ENCODE measurements at regions not wholly inside any gene's neighbourhood (a gene's known extent, or its start where the extent isn't known, plus 50 kb on each side); places are given as distances from the start of the nearest gene placed in this dataset.

- Histone ChIP-seq H3K27ac (ENCODE audit: low read depth, low read length) (no peak overlapping the region), H3K4me3 (ENCODE audit: low read length in 3 of 3) (no peak overlapping the region), H3K9ac (ENCODE audit: low read depth in 1 of 3, low read length in 3 of 3) (no peak overlapping the region), H3K36me3 (ENCODE audit: control insufficient read depth in 3 of 3, insufficient read depth in 3 of 3, low read length in 3 of 3) (no peaks in the 10 kb centered on the region), H3K9me3 (ENCODE audit: control insufficient read depth in 3 of 3, low read length in 3 of 3) (no peaks in the 10 kb centered on the region), H3K4me1 (ENCODE audit: control insufficient read depth in 3 of 3, insufficient read depth in 3 of 3, low read length in 3 of 3) (peaks cover 0 to 3% (median 2%) of the 10 kb centered on the region in 3 donors), H3K27me3 (ENCODE audit: control insufficient read depth in 3 of 3, insufficient read depth in 3 of 3, low read length in 3 of 3) (no peaks in the 10 kb centered on the region)
Observed at GRCh38 chrY:19051021-19051420, 277.5 kb upstream of the HSFY2 start.

- Histone ChIP-seq H3K4me3 (ENCODE audit: low read length in 3 of 3) (no peak overlapping the region), H3K9me3 (ENCODE audit: control insufficient read depth in 3 of 3, low read length in 3 of 3) (no peaks in the 10 kb centered on the region), H3K27ac (ENCODE audit: low read depth, low read length) (no peak overlapping the region), H3K27me3 (ENCODE audit: control insufficient read depth in 3 of 3, insufficient read depth in 3 of 3, low read length in 3 of 3) (no peaks in the 10 kb centered on the region), H3K9ac (ENCODE audit: low read depth in 1 of 3, low read length in 3 of 3) (no peak overlapping the region), H3K36me3 (ENCODE audit: control insufficient read depth in 3 of 3, insufficient read depth in 3 of 3, low read length in 3 of 3) (no peaks in the 10 kb centered on the region), H3K4me1 (ENCODE audit: control insufficient read depth in 3 of 3, insufficient read depth in 3 of 3, low read length in 3 of 3) (no peaks in the 10 kb centered on the region)
Observed at GRCh38 chrY:19042984-19043442, 269.5 kb upstream of the HSFY2 start.

- Histone ChIP-seq H3K36me3 (ENCODE audit: control insufficient read depth in 3 of 3, insufficient read depth in 3 of 3, low read length in 3 of 3) (no peaks in the 10 kb centered on the region), H3K4me1 (ENCODE audit: control insufficient read depth in 3 of 3, insufficient read depth in 3 of 3, low read length in 3 of 3) (no peaks in the 10 kb centered on the region), H3K4me3 (ENCODE audit: low read length in 3 of 3) (no peak overlapping the region), H3K9ac (ENCODE audit: low read depth in 1 of 3, low read length in 3 of 3) (no peak overlapping the region), H3K27ac (ENCODE audit: low read depth, low read length) (no peak overlapping the region), H3K27me3 (ENCODE audit: control insufficient read depth in 3 of 3, insufficient read depth in 3 of 3, low read length in 3 of 3) (no peaks in the 10 kb centered on the region), H3K9me3 (ENCODE audit: control insufficient read depth in 3 of 3, low read length in 3 of 3) (no peaks in the 10 kb centered on the region)
Observed at GRCh38 chrY:19042306-19042958, 268.9 kb upstream of the HSFY2 start.

GRCh38 chrY:19026631-19027030 is 253.1 kb upstream of the HSFY2 start:
- Histone ChIP-seq H3K36me3 (ENCODE audit: control insufficient read depth in 3 of 3, insufficient read depth in 3 of 3, low read length in 3 of 3) (no peaks in the 10 kb centered on the region), H3K27ac (ENCODE audit: low read depth, low read length) (no peak overlapping the region), H3K4me3 (ENCODE audit: low read length in 3 of 3) (no peak overlapping the region), H3K9ac (ENCODE audit: low read depth in 1 of 3, low read length in 3 of 3) (no peak overlapping the region), H3K4me1 (ENCODE audit: control insufficient read depth in 3 of 3, insufficient read depth in 3 of 3, low read length in 3 of 3) (no peaks in the 10 kb centered on the region), H3K27me3 (ENCODE audit: control insufficient read depth in 3 of 3, insufficient read depth in 3 of 3, low read length in 3 of 3) (no peaks in the 10 kb centered on the region), H3K9me3 (ENCODE audit: control insufficient read depth in 3 of 3, low read length in 3 of 3) (no peaks in the 10 kb centered on the region)

- Histone ChIP-seq H3K9ac (ENCODE audit: low read depth in 1 of 3, low read length in 3 of 3) (no peak overlapping the region), H3K4me1 (ENCODE audit: control insufficient read depth in 3 of 3, insufficient read depth in 3 of 3, low read length in 3 of 3) (no peaks in the 10 kb centered on the region), H3K27me3 (ENCODE audit: control insufficient read depth in 3 of 3, insufficient read depth in 3 of 3, low read length in 3 of 3) (no peaks in the 10 kb centered on the region), H3K4me3 (ENCODE audit: low read length in 3 of 3) (no peak overlapping the region), H3K9me3 (ENCODE audit: control insufficient read depth in 3 of 3, low read length in 3 of 3) (no peaks in the 10 kb centered on the region), H3K36me3 (ENCODE audit: control insufficient read depth in 3 of 3, insufficient read depth in 3 of 3, low read length in 3 of 3) (no peaks in the 10 kb centered on the region), H3K27ac (ENCODE audit: low read depth, low read length) (no peak overlapping the region)
Observed at GRCh38 chrY:19023934-19024333, 250.4 kb upstream of the HSFY2 start.

- Histone ChIP-seq H3K4me3 (ENCODE audit: low read length in 3 of 3) (no peak overlapping the region), H3K27ac (ENCODE audit: low read depth, low read length) (no peak overlapping the region), H3K27me3 (ENCODE audit: control insufficient read depth in 3 of 3, insufficient read depth in 3 of 3, low read length in 3 of 3) (no peaks in the 10 kb centered on the region), H3K9ac (ENCODE audit: low read depth in 1 of 3, low read length in 3 of 3) (no peak overlapping the region), H3K4me1 (ENCODE audit: control insufficient read depth in 3 of 3, insufficient read depth in 3 of 3, low read length in 3 of 3) (no peaks in the 10 kb centered on the region), H3K36me3 (ENCODE audit: control insufficient read depth in 3 of 3, insufficient read depth in 3 of 3, low read length in 3 of 3) (no peaks in the 10 kb centered on the region), H3K9me3 (ENCODE audit: control insufficient read depth in 3 of 3, low read length in 3 of 3) (no peaks in the 10 kb centered on the region)
Observed at GRCh38 chrY:19020193-19020592, 246.7 kb upstream of the HSFY2 start.

GRCh38 chrY:19016990-19017389 is 243.5 kb upstream of the HSFY2 start:
- Histone ChIP-seq H3K4me3 (ENCODE audit: low read length in 3 of 3) (no peak overlapping the region), H3K4me1 (ENCODE audit: control insufficient read depth in 3 of 3, insufficient read depth in 3 of 3, low read length in 3 of 3) (no peaks in the 10 kb centered on the region), H3K9ac (ENCODE audit: low read depth in 1 of 3, low read length in 3 of 3) (no peak overlapping the region), H3K9me3 (ENCODE audit: control insufficient read depth in 3 of 3, low read length in 3 of 3) (no peaks in the 10 kb centered on the region), H3K36me3 (ENCODE audit: control insufficient read depth in 3 of 3, insufficient read depth in 3 of 3, low read length in 3 of 3) (no peaks in the 10 kb centered on the region), H3K27me3 (ENCODE audit: control insufficient read depth in 3 of 3, insufficient read depth in 3 of 3, low read length in 3 of 3) (no peaks in the 10 kb centered on the region), H3K27ac (ENCODE audit: low read depth, low read length) (no peak overlapping the region)

- Histone ChIP-seq H3K27ac (ENCODE audit: low read depth, low read length) (no peak overlapping the region), H3K4me1 (ENCODE audit: control insufficient read depth in 3 of 3, insufficient read depth in 3 of 3, low read length in 3 of 3) (no peaks in the 10 kb centered on the region), H3K27me3 (ENCODE audit: control insufficient read depth in 3 of 3, insufficient read depth in 3 of 3, low read length in 3 of 3) (no peaks in the 10 kb centered on the region), H3K9me3 (ENCODE audit: control insufficient read depth in 3 of 3, low read length in 3 of 3) (no peaks in the 10 kb centered on the region), H3K4me3 (ENCODE audit: low read length in 3 of 3) (no peak overlapping the region), H3K9ac (ENCODE audit: low read depth in 1 of 3, low read length in 3 of 3) (no peak overlapping the region), H3K36me3 (ENCODE audit: control insufficient read depth in 3 of 3, insufficient read depth in 3 of 3, low read length in 3 of 3) (no peaks in the 10 kb centered on the region)
Observed at GRCh38 chrY:19015854-19016253, 242.3 kb upstream of the HSFY2 start.

GRCh38 chrY:19015213-19015612 is 241.7 kb upstream of the HSFY2 start:
- H3K4me3 ChIP-seq (ENCODE audit: low read length in 3 of 3): no peak overlapping the region
- no peaks in the 10 kb centered on the region for H3K9me3 ChIP-seq (ENCODE audit: control insufficient read depth in 3 of 3, low read length in 3 of 3)
- H3K27me3 ChIP-seq (ENCODE audit: control insufficient read depth in 3 of 3, insufficient read depth in 3 of 3, low read length in 3 of 3): no peaks in the 10 kb centered on the region
- no peak overlapping the region for H3K9ac ChIP-seq (ENCODE audit: low read depth in 1 of 3, low read length in 3 of 3)
- H3K27ac ChIP-seq (ENCODE audit: low read depth, low read length): no peak overlapping the region
- no peaks in the 10 kb centered on the region for H3K4me1 ChIP-seq (ENCODE audit: control insufficient read depth in 3 of 3, insufficient read depth in 3 of 3, low read length in 3 of 3)
- no peaks in the 10 kb centered on the region for H3K36me3 ChIP-seq (ENCODE audit: control insufficient read depth in 3 of 3, insufficient read depth in 3 of 3, low read length in 3 of 3)

- Histone ChIP-seq H3K27ac (ENCODE audit: low read depth, low read length) (no peak overlapping the region), H3K36me3 (ENCODE audit: control insufficient read depth in 3 of 3, insufficient read depth in 3 of 3, low read length in 3 of 3) (no peaks in the 10 kb centered on the region), H3K27me3 (ENCODE audit: control insufficient read depth in 3 of 3, insufficient read depth in 3 of 3, low read length in 3 of 3) (no peaks in the 10 kb centered on the region), H3K4me1 (ENCODE audit: control insufficient read depth in 3 of 3, insufficient read depth in 3 of 3, low read length in 3 of 3) (no peaks in the 10 kb centered on the region), H3K4me3 (ENCODE audit: low read length in 3 of 3) (no peak overlapping the region), H3K9me3 (ENCODE audit: control insufficient read depth in 3 of 3, low read length in 3 of 3) (no peaks in the 10 kb centered on the region), H3K9ac (ENCODE audit: low read depth in 1 of 3, low read length in 3 of 3) (no peak overlapping the region)
Observed at GRCh38 chrY:19012985-19013384, 239.4 kb upstream of the HSFY2 start.
